Right ventricle myocardium superior (tissue), 1 donor: ENCODE measurements at regions not wholly inside any gene's neighbourhood (a gene's known extent, or its start where the extent isn't known, plus 50 kb on each side); places are given as distances from the start of the nearest gene placed in this dataset.

ENCODE experiments used
- ATAC-seq: fragments of 200-7000 bp; cut with Tn5 transposase; one replicate; pipeline ENCODE4 v1.9.1; 2020; ENCODE audit warnings: mild to moderate bottlenecking; ENCODE audit not compliant: poor library complexity
- DNase-seq: peaks from one replicate; pipeline ENCODE4 v3.0.0-alpha.2; 2020
- intact Hi-C: fragments of 100-400 bp; cut with DNase I; formaldehyde crosslinking; loops from one replicate; pipeline ENCODE4 v1.11.2; 2022
- donor health status: DM: no; HTN: yes; CAD: no; lungs with severe emphysema.

DNA sequence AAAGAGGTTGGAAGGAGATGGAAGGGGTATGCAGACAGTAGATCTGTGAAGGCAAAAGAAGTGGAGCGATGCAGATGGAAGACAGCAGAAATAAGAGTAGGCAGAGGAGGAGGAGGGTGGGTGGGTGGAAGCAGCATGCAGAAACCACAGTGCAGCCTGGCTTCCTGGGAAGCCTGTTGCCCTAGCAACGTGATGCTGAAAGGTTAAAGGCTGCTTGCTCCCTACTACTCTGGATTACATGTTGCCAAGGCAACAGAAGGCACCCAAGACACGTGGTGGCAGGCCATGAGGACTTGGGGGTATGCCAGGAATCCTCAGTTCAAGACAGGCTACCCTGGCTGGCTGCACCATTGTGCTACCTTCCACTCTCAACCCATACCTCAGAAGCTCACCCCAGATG is 129.6 kb downstream of the GRIN2B start:
- DNase-seq = no peak
- ATAC-seq = no peak
- intact Hi-C loops = no loop called here

DNA sequence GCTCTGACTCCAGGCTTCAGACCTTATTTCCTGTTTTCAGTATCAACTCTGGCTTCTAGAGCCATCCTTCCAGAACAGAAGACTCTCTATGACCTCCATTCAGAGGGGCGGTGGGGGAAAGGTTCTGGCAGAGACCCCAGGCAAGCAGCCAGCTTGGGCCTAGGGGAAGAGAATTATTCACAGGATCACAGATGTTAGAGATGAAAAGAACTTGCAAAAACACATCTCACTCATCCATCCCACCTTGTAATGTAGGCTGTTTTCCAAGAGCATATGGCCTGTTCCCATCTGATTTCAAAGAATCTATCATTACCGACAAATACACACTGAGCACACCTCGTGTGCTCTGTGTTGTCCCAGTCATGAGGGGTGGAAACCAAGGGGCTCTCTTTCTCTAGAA is 131.9 kb downstream of the GRIN2B start:
- ATAC-seq = no peak
- DNase-seq = no peak
- intact Hi-C loops = no loop called here

- DNase-seq = no peak
- ATAC-seq = no peak
- intact Hi-C loops = no loop called here
These were observed 137.6 kb downstream of the GRIN2B start for GRCh38 chr12:13843841-13844240.

- DNase-seq (no peak), ATAC-seq (no peak)
- intact Hi-C loops = no loop called here
These were observed 140.0 kb downstream of the GRIN2B start for GRCh38 chr12:13841358-13841757.

GRCh38 chr12:13839365-13840336 is 141.8 kb downstream of the GRIN2B start:
- intact Hi-C loops = no loop called here
- no peak for DNase-seq
- ATAC-seq = no peak

GRCh38 chr12:13836099-13836498 is 145.3 kb downstream of the GRIN2B start:
- intact Hi-C loops = no loop called here
- no peak for DNase-seq
- ATAC-seq = no peak

- ATAC-seq (no peak), DNase-seq (no peak)
- intact Hi-C loops = no loop called here
These were observed 145.8 kb downstream of the GRIN2B start for GRCh38 chr12:13835652-13836051.

DNA sequence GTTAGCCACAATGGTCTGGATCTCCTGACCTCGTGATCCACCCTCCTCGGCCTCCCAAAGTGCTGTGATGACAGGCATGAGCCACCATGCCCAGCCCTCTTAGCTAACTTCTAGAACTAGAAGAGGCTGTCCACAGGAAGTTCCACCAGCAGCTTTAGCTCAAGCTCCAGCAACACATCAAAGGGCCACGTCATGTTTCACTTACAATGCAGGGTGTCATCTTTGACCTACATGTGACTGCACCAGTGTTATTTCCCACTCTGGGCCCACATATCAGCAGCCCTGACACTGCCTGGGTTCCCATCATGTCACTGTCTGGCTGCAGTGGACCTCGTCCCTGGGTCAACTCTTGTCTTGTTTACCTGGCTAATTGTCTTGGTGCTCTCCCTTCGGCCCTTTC is 147.2 kb downstream of the GRIN2B start:
- no peak for ATAC-seq
- no peak for DNase-seq
- intact Hi-C loops = no loop called here

GRCh38 chr12:13817131-13817530 is 164.3 kb downstream of the GRIN2B start:
- intact Hi-C loops = no loop called here
- ATAC-seq = no peak
- DNase-seq = peak; percentile 52

DNA sequence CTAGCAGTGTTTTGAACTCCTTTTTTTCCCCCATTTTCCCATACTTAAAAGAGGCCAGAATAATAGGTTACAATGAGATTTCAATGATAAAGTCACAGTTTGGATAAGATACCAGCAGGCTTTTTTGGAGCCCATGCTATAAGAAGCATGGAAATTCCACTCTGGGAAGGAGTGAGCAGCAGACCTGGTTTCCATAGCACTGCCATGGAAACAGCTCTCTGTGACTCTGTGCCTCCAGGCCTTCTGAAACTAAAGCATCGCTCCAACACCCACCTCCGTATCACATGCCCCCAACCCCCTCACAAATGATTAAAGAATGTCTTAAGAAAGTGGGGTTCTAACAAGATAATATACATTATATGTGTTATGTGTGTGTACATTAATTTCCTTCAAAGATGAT is 165.0 kb downstream of the GRIN2B start:
- intact Hi-C loops = no loop called here
- ATAC-seq (no peak), DNase-seq (no peak)

DNA sequence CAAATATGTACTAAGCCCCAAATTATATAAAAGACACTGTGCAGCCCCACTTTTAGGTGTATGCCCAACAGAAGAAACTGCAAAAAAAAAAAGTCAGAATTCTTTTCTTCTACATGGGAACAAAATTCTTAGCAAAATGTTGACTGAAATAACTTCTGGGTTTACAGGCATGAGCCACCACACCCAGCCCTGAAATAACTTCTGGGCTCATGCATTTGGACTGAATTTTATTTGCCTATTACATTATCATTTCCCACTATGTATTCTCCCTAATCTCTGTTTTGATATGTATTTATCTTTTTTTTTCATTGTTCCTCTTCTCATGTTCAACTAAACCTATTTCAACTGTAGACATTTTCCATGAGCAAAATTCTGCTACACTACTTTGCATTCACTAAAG is 169.2 kb downstream of the GRIN2B start:
- ATAC-seq = no peak
- DNase-seq = no peak
- intact Hi-C loops = no loop called here

DNA sequence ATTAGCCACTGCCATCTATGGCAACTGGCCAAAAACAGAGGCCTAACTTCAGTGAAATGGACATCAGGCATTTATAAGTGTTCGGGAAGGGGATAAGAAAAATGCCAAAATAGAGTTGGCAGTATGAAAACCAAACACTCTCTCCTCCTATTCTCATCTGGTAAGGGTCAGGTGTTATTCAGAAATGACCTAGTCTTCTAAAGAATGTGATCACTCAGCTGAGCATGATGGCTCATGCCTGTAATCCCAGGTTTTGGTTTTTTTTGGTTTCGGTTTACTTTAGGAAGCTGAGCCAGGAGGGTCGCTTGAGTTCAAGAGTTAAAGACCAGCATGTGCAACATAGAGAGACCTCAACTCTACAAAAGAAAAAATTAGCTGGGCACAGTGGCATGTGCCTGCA is 170.3 kb downstream of the GRIN2B start:
- ATAC-seq = no peak
- intact Hi-C loops = no loop called here
- DNase-seq = no peak

DNA sequence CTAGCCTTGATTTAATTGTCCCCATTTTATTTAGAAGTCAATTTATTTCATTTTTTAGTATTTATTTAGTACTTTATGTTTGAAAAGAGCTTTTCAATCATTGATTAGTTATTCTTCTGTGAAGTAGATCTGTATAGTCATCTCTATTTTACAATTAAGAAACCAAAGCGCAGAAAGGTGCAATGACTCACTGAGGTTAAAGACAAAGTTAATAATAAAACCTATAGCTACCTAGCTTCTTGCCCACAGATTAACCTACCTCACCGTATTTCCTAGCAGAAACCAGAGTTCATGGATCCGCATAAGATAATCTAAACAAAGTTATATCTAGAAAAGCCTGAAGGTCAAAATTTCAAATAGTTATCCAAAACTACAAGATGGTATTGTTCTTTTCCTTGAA is 176.4 kb downstream of the GRIN2B start:
- no peak for ATAC-seq
- intact Hi-C loops = no loop called here
- no peak for DNase-seq

DNA sequence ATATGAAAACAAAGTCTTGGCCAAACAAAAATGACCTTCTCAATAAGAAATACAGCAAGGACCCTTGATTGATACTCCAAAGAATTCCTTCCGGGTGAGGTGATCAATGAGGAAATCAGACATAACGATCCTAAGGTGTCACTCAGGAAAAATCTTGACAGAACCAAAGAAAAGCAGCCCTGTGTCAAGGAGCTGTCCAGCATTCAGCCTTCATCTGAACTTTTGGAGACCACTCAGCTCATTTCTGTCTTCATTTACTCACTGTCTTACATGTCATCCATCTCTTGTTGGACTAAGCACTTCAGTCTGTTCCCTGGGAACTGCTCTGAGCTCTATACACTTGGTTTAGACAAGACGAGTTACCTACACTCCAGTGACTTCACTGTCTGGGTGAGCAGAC is 179.9 kb downstream of the GRIN2B start:
- ATAC-seq (no peak), DNase-seq (no peak)
- intact Hi-C loops = no loop called here

GRCh38 chr12:13799574-13799973 is 181.8 kb downstream of the GRIN2B start:
- ATAC-seq = no peak
- no peak for DNase-seq
- intact Hi-C loops = no loop called here

GRCh38 chr12:13798162-13798561 is 183.2 kb downstream of the GRIN2B start:
- intact Hi-C loops = no loop called here
- DNase-seq (no peak), ATAC-seq (no peak)

- ATAC-seq (no peak), DNase-seq (no peak)
- intact Hi-C loops = no loop called here
These were observed 186.7 kb downstream of the GRIN2B start for GRCh38 chr12:13794706-13795105.

DNA sequence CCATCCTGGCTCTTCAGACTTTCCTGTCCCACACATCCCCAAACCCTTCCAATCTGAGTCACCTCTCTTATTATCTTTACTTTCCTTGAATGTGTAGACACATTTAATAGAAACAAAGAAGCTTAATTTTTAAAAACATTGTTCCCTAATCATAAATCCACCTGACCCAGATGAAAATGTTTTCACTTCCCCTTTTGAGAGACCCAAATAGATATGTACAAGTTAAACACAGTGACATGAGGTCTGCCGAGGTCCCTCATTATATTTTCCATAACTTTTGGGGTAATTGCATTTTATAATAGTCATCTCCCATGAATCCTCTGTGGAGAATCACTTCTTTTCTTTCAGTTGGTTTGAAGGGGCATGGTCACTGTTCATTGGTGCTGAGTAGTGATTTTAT is 191.1 kb downstream of the GRIN2B start:
- intact Hi-C loops = no loop called here
- DNase-seq (no peak), ATAC-seq (no peak)

- intact Hi-C loops = no loop called here
- ATAC-seq (no peak), DNase-seq (no peak)
These were observed 192.8 kb downstream of the GRIN2B start for GRCh38 chr12:13788626-13789025.

DNA sequence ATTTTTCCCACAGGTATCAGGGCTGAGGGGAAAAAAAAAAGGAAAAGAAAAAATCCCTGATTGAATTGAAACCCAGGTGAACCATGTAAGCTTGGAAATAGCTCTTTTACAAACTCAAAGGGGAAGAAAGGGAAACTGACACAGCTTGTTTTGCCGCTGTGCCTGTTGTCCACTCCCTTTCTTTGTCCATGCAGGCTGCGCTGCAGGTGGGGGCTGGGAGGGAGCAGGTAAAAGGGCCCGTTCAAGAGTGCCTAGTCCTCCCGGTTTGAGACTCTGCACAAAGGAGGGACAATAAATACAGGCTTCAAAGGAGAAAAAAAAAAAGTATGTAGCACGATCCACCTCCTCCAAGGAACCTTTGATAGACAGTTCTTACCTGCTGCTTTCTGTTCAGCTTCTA is 194.8 kb downstream of the GRIN2B start:
- DNase-seq (no peak), ATAC-seq (no peak)
- intact Hi-C loops = no loop called here

- ATAC-seq = peak; percentile 59
- DNase-seq = no peak
- intact Hi-C loops = no loop called here
These were observed 196.9 kb downstream of the GRIN2B start for GRCh38 chr12:13784504-13784903.
